Tibial artery (tissue), 4 donors: ENCODE measurements at regions not wholly inside any gene's neighbourhood (a gene's known extent, or its start where the extent isn't known, plus 50 kb on each side); places are given as distances from the start of the nearest gene placed in this dataset.

Experiments
- DNase-seq, 2 donors: peaks; one replicate each; pipeline ENCODE4 v3.0.0-alpha.2; 2019
- H3K27ac ChIP-seq, 2 donors: fragments of 200-600 bp; sonication (generic) in 1 of 2; 1 replicate in 1 of 2; 2 replicates in 1 of 2; pipeline ENCODE4 v1.5.1; 2018 to 2019; ENCODE audit warnings: mild to moderate bottlenecking in 1 of 2
- H3K27me3 ChIP-seq, 2 donors: fragments of 200-600 bp; sonication (generic) in 1 of 2; one replicate each; pipeline versions ENCODE4 v1.5.1 to v1.6.0; 2016 to 2019
- H3K36me3 ChIP-seq, 3 donors: fragments of 200-600 bp; sonication (generic) in 2 of 3; one replicate each; pipeline ENCODE4 v1.5.1; 2016 to 2019; ENCODE audit warnings: mild to moderate bottlenecking in 2 of 3
- H3K4me1 ChIP-seq, 4 donors: fragments of 200-600 bp; sonication (generic) in 2 of 4; 1 replicate in 3 of 4; 2 replicates in 1 of 4; pipeline ENCODE4 v1.5.1; 2016 to 2019
- H3K4me3 ChIP-seq, 2 donors: fragments of 200-600 bp; sonication (generic) in 1 of 2; 1 replicate in 1 of 2; 2 replicates in 1 of 2; pipeline ENCODE4 v1.5.1; 2018 to 2019; ENCODE audit warnings: mild to moderate bottlenecking in 2 of 2
- H3K9me3 ChIP-seq, 3 donors: fragments of 200-600 bp; sonication (generic) in 1 of 3; one replicate each; pipeline ENCODE4 v1.5.1; 2016 to 2019
- CTCF ChIP-seq, 2 experiments: fragments of 200-600 bp in 1 of 2; fragments of 450-650 bp in 1 of 2; IDR thresholded peaks; one replicate each; pipeline ENCODE4 v1.5.1; 2017 to 2019; ENCODE audit warnings: antibody characterized with exemption in 2 of 2, mild to moderate bottlenecking in 1 of 2, moderate library complexity in 1 of 2
- intact Hi-C: fragments of 100-400 bp; cut with DNase I; formaldehyde crosslinking; loops from one replicate; pipeline ENCODE4 v1.15.0; 2023; ENCODE audit warnings: low total_unique reads

- no peak overlapping the region for H3K4me3 ChIP-seq
- no peaks in the 10 kb centered on the region for H3K9me3 ChIP-seq
- no peaks in the 10 kb centered on the region for H3K4me1 ChIP-seq
- intact Hi-C loops = no loop called here
- H3K36me3 ChIP-seq = no peaks in the 10 kb centered on the region
- no peaks in the 10 kb centered on the region for H3K27me3 ChIP-seq
- no peak for DNase-seq
- no peak overlapping the region for H3K27ac ChIP-seq
- TF ChIP-seq CTCF (IDR thresholded peaks at IDR 0.05) = no peak
Observed at GRCh38 chr13:88919970-88920628, 1248.9 kb downstream of the SLITRK5 start.

- Histone ChIP-seq H3K27ac (no peak overlapping the region), H3K9me3 (no peaks in the 10 kb centered on the region), H3K4me1 (no peaks in the 10 kb centered on the region), H3K4me3 (no peak overlapping the region), H3K36me3 (no peaks in the 10 kb centered on the region), H3K27me3 (no peaks in the 10 kb centered on the region)
- no peak for DNase-seq
- intact Hi-C loops = no loop called here
- no peak for TF ChIP-seq CTCF (IDR thresholded peaks at IDR 0.05)
Observed at GRCh38 chr13:88925954-88926353, 1254.8 kb downstream of the SLITRK5 start.

GRCh38 chr13:88926890-88927502 is 1255.8 kb downstream of the SLITRK5 start:
- intact Hi-C loops = no loop called here
- Histone ChIP-seq H3K4me3 (no peak overlapping the region), H3K9me3 (no peaks in the 10 kb centered on the region), H3K27ac (no peak overlapping the region), H3K36me3 (no peaks in the 10 kb centered on the region), H3K27me3 (no peaks in the 10 kb centered on the region), H3K4me1 (no peaks in the 10 kb centered on the region)
- no peak for DNase-seq
- no peak for TF ChIP-seq CTCF (IDR thresholded peaks at IDR 0.05)

- intact Hi-C loops = no loop called here
Observed at GRCh38 chr13:88932950-88933349, 1261.8 kb downstream of the SLITRK5 start.

GRCh38 chr13:88937384-88937783 is 1266.2 kb downstream of the SLITRK5 start:
- H3K9me3 ChIP-seq = no peaks in the 10 kb centered on the region
- H3K4me3 ChIP-seq = no peak overlapping the region
- H3K4me1 ChIP-seq = no peaks in the 10 kb centered on the region
- no peaks in the 10 kb centered on the region for H3K27me3 ChIP-seq
- no peak for DNase-seq
- H3K36me3 ChIP-seq = no peaks in the 10 kb centered on the region
- no peak for TF ChIP-seq CTCF (IDR thresholded peaks at IDR 0.05)
- no peak overlapping the region for H3K27ac ChIP-seq
- intact Hi-C loops = no loop called here

More at GRCh38 chr13:88932950-88933349, 1261.8 kb downstream of the SLITRK5 start:
- H3K4me3 ChIP-seq = no peak overlapping the region
- TF ChIP-seq CTCF (IDR thresholded peaks at IDR 0.05) = no peak
- no peaks in the 10 kb centered on the region for H3K9me3 ChIP-seq
- no peaks in the 10 kb centered on the region for H3K36me3 ChIP-seq
- no peaks in the 10 kb centered on the region for H3K4me1 ChIP-seq
- DNase-seq = no peak
- H3K27ac ChIP-seq = no peak overlapping the region
- H3K27me3 ChIP-seq = no peaks in the 10 kb centered on the region
